Neural cell (in vitro differentiated cells): ENCODE measurements at regions not wholly inside any gene's neighbourhood (a gene's known extent, or its start where the extent isn't known, plus 50 kb on each side); places are given as distances from the start of the nearest gene placed in this dataset.

Source experiments
- H2AFZ ChIP-seq: fragments of 200-600, 300-800 bp; sonication (generic), shearing (Covaris generic); 2 replicates; pipeline ENCODE4 v1.6.0; 2014; ENCODE audit warnings: low read depth, mild to moderate bottlenecking, antibody characterized with exemption, low read length, moderate library complexity
- H3F3A ChIP-seq: fragments of 200-600 bp; shearing (Covaris generic); 2 replicates; pipeline ENCODE4 v1.6.1; 2016; ENCODE audit warnings: mild to moderate bottlenecking, moderate library complexity, mixed read lengths, antibody characterized with exemption, low read length; ENCODE audit not compliant: insufficient read depth, poor library complexity, severe bottlenecking
- H3K27ac ChIP-seq: fragments of 200-600, 300-800 bp; sonication (generic), shearing (Covaris generic); 2 replicates; pipeline ENCODE4 v1.5.1; 2014; ENCODE audit warnings: mild to moderate bottlenecking, low read length, moderate library complexity
- H3K27me3 ChIP-seq: fragments of 300-800, 200-600 bp; sonication (generic), shearing (Covaris generic); 2 replicates; pipeline ENCODE4 v1.6.0; 2014; ENCODE audit warnings: mild to moderate bottlenecking, low read depth, low read length, moderate library complexity; ENCODE audit not compliant: insufficient read depth
- H3K36me3 ChIP-seq: fragments of 300-800, 200-600 bp; sonication (generic), shearing (Covaris generic); 2 replicates; pipeline ENCODE4 v1.5.1; 2014; ENCODE audit warnings: mild to moderate bottlenecking, antibody characterized with exemption, low read length, moderate library complexity; ENCODE audit not compliant: insufficient read depth
- H3K4me2 ChIP-seq: fragments of 300-800, 200-600 bp; sonication (generic), shearing (Covaris generic); 2 replicates; pipeline ENCODE4 v1.6.0; 2014; ENCODE audit warnings: mild to moderate bottlenecking, low read length
- H3K4me3 ChIP-seq: fragments of 300-800, 200-600 bp; sonication (generic), shearing (Covaris generic); 2 replicates; pipeline ENCODE4 v1.5.1; 2014; ENCODE audit warnings: mild to moderate bottlenecking, low read length, moderate library complexity
- H3K79me2 ChIP-seq: fragments of 200-600 bp; shearing (Covaris generic); replicated peaks from 2 replicates; pipeline ENCODE4 v1.6.0; 2014; ENCODE audit warnings: mild to moderate bottlenecking, low read length, moderate library complexity; ENCODE audit not compliant: insufficient read depth
- H3K9ac ChIP-seq: fragments of 300-800, 200-600 bp; sonication (generic), shearing (Covaris generic); 2 replicates; pipeline ENCODE4 v1.6.1; 2016; ENCODE audit warnings: mild to moderate bottlenecking, low read length, mixed read lengths
- H3K9me2 ChIP-seq: fragments of 200-600 bp; shearing (Covaris generic); 2 replicates; pipeline ENCODE4 v1.6.1; 2016; ENCODE audit warnings: mild to moderate bottlenecking, low read length, mixed read lengths; ENCODE audit not compliant: insufficient read depth
- H3K9me3 ChIP-seq: fragments of 200-600, 300-800 bp; sonication (generic), shearing (Covaris generic); 2 replicates; pipeline ENCODE4 v1.6.1; 2016; ENCODE audit warnings: mild to moderate bottlenecking, mixed run types, low read length, moderate library complexity, mixed read lengths
- H4K20me1 ChIP-seq: fragments of 200-600 bp; shearing (Covaris generic); 2 replicates; pipeline ENCODE4 v1.6.1; 2016; ENCODE audit warnings: mild to moderate bottlenecking, mixed run types; ENCODE audit not compliant: insufficient read depth
- EP300 ChIP-seq: fragments of 450-650 bp; conservative IDR thresholded peaks from 2 replicates; pipeline ENCODE4 v1.6.1; 2014; ENCODE audit warnings: antibody characterized with exemption, mild to moderate bottlenecking, moderate library complexity; ENCODE audit not compliant: poor library complexity, severe bottlenecking
- EZH2 ChIP-seq: fragments of 200-600, 300-800 bp; shearing (Covaris generic), sonication (generic); IDR thresholded peaks from 2 replicates; pipeline ENCODE4 v1.6.1; 2014; ENCODE audit warnings: antibody characterized with exemption, low read length, borderline replicate concordance, mild to moderate bottlenecking; ENCODE audit not compliant: insufficient read depth, poor library complexity, severe bottlenecking
- MXI1 ChIP-seq: fragments of 450-650 bp; conservative IDR thresholded peaks from 2 replicates; pipeline ENCODE4 v1.6.1; 2014; ENCODE audit warnings: antibody characterized with exemption, mild to moderate bottlenecking; ENCODE audit not compliant: poor library complexity, severe bottlenecking
- POLR2AphosphoS5 ChIP-seq: IDR thresholded peaks from 2 replicates; pipeline ENCODE4 v1.6.1; 2012
- RAD21 ChIP-seq: fragments of 450-650 bp; conservative IDR thresholded peaks from 2 replicates; pipeline ENCODE4 v1.6.1; 2014; ENCODE audit warnings: antibody characterized with exemption, mild to moderate bottlenecking, moderate library complexity
- SMC3 ChIP-seq: fragments of 450-650 bp; conservative IDR thresholded peaks from 2 replicates; pipeline ENCODE4 v1.6.1; 2014; ENCODE audit warnings: antibody characterized with exemption, mild to moderate bottlenecking, moderate library complexity; ENCODE audit not compliant: poor library complexity
- TAF1 ChIP-seq: IDR thresholded peaks from 2 replicates; pipeline ENCODE4 v1.6.1; 2012; ENCODE audit warnings: low read depth
- TF ChIP-seq, protein P1 (sequence below): IDR thresholded peaks from 2 replicates; pipeline ENCODE4 v1.6.1; 2012; ENCODE audit warnings: borderline replicate concordance
- TF ChIP-seq, protein P2 (sequence below): fragments of 450-650 bp; IDR thresholded peaks from 2 replicates; pipeline ENCODE4 v1.5.1; 2014; ENCODE audit warnings: antibody characterized with exemption, mild to moderate bottlenecking, moderate library complexity; ENCODE audit not compliant: poor library complexity, severe bottlenecking

DNA sequence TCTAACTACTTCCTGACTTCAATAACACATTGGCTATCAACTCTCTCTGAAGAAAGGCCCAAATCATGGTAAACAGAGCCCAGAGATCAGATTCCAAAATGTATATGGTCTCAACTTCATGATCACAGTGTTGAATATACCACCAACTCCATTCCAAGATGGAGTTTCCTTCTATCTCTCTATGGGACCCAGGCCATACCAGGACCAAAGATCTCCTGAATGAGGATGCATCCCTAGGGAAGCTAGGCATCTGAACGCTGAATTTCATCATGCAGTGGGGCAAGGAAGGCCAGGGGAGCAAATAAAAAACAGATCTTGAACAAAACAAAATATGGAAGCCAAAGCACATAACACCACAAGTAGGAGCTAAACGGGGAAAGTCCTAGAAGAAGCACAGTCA lies 320.7 kb upstream of the PKDCC start:
- H3K27ac ChIP-seq = no peak overlapping the region
- no peaks in the 10 kb centered on the region for H3F3A ChIP-seq
- H3K9ac ChIP-seq = no peak overlapping the region
- no peaks in the 10 kb centered on the region for H4K20me1 ChIP-seq
- no peaks in the 10 kb centered on the region for H3K27me3 ChIP-seq
- no peaks in the 10 kb centered on the region for H3K79me2 ChIP-seq
- no peaks in the 10 kb centered on the region for H3K36me3 ChIP-seq
- H3K9me3 ChIP-seq = no peaks in the 10 kb centered on the region
- no peak overlapping the region for H3K4me2 ChIP-seq
- H3K9me2 ChIP-seq = no peaks in the 10 kb centered on the region
- no peak overlapping the region for H2AFZ ChIP-seq
- TF ChIP-seq TAF1 (no peak), POLR2AphosphoS5 (no peak), RAD21 (no peak), EP300 (no peak), MXI1 (no peak), EZH2 (no peak), SMC3 (no peak)
- TF ChIP-seq, protein P1, sequence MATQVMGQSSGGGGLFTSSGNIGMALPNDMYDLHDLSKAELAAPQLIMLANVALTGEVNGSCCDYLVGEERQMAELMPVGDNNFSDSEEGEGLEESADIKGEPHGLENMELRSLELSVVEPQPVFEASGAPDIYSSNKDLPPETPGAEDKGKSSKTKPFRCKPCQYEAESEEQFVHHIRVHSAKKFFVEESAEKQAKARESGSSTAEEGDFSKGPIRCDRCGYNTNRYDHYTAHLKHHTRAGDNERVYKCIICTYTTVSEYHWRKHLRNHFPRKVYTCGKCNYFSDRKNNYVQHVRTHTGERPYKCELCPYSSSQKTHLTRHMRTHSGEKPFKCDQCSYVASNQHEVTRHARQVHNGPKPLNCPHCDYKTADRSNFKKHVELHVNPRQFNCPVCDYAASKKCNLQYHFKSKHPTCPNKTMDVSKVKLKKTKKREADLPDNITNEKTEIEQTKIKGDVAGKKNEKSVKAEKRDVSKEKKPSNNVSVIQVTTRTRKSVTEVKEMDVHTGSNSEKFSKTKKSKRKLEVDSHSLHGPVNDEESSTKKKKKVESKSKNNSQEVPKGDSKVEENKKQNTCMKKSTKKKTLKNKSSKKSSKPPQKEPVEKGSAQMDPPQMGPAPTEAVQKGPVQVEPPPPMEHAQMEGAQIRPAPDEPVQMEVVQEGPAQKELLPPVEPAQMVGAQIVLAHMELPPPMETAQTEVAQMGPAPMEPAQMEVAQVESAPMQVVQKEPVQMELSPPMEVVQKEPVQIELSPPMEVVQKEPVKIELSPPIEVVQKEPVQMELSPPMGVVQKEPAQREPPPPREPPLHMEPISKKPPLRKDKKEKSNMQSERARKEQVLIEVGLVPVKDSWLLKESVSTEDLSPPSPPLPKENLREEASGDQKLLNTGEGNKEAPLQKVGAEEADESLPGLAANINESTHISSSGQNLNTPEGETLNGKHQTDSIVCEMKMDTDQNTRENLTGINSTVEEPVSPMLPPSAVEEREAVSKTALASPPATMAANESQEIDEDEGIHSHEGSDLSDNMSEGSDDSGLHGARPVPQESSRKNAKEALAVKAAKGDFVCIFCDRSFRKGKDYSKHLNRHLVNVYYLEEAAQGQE = no peak
- TF ChIP-seq, protein P2, sequence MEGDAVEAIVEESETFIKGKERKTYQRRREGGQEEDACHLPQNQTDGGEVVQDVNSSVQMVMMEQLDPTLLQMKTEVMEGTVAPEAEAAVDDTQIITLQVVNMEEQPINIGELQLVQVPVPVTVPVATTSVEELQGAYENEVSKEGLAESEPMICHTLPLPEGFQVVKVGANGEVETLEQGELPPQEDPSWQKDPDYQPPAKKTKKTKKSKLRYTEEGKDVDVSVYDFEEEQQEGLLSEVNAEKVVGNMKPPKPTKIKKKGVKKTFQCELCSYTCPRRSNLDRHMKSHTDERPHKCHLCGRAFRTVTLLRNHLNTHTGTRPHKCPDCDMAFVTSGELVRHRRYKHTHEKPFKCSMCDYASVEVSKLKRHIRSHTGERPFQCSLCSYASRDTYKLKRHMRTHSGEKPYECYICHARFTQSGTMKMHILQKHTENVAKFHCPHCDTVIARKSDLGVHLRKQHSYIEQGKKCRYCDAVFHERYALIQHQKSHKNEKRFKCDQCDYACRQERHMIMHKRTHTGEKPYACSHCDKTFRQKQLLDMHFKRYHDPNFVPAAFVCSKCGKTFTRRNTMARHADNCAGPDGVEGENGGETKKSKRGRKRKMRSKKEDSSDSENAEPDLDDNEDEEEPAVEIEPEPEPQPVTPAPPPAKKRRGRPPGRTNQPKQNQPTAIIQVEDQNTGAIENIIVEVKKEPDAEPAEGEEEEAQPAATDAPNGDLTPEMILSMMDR = no peak
- no peak overlapping the region for H3K4me3 ChIP-seq

DNA sequence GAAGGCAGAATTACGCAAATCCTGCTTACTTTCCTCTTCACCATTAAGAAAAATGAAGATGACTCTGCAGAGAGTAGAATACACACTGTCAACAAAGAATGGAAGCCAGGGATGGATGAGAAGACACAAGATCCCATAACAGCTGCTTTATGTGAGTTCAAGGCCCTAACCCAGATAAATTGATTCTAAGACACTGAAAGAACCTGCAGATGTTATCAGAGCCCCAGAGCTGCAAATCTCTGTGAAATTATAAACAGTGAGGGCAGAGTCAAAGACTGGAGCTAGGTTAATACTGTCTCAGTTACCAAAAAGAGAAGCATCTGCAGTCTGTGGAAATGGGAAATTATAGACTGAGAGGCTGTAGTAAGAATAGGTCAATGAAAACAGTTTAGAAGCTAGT lies 320.1 kb upstream of the PKDCC start:
- Histone ChIP-seq H2AFZ (no peak overlapping the region), H3K79me2 (no peaks in the 10 kb centered on the region), H3K9me3 (no peaks in the 10 kb centered on the region), H3K27me3 (no peaks in the 10 kb centered on the region), H3K9ac (no peak overlapping the region), H3K27ac (no peak overlapping the region), H3K4me3 (no peak overlapping the region), H3F3A (no peaks in the 10 kb centered on the region), H4K20me1 (no peaks in the 10 kb centered on the region), H3K36me3 (no peaks in the 10 kb centered on the region), H3K9me2 (no peaks in the 10 kb centered on the region), H3K4me2 (no peak overlapping the region)
- TF ChIP-seq TAF1 (no peak), EZH2 (no peak), SMC3 (no peak), MXI1 (no peak), POLR2AphosphoS5 (no peak), RAD21 (no peak), EP300 (no peak)
- TF ChIP-seq, protein P2 = no peak
- TF ChIP-seq, protein P1 = no peak
